Caco-2 (cell line): ENCODE measurements at regions not wholly inside any gene's neighbourhood (a gene's known extent, or its start where the extent isn't known, plus 50 kb on each side); places are given as distances from the start of the nearest gene placed in this dataset.

Experiments used
- BruUV-seq: library from RNA; stranded (reverse); fragments of 400-500 nt; replicated peaks from 2 replicates; lab custom pipeline; 2021; lab: Mats Ljungman, UMichigan
- CTCF ChIA-PET: fragments of 300-600 bp; sonication (Branson Sonifier 250); formaldehyde crosslinking; loops from one replicate; lab custom pipeline; 2022; ENCODE audit warnings: antibody characterized with exemption; lab: Charles Lee
- POLR2A ChIA-PET: fragments of 300-600 bp; sonication (Branson Sonifier 250); formaldehyde crosslinking; loops from one replicate; lab custom pipeline; 2022; ENCODE audit warnings: antibody characterized with exemption; lab: Charles Lee
- DNase-seq, 2 experiments: peaks; one replicate each; pipeline versions ENCODE4 v3.0.0 to v3.0.0-alpha.2; 2020 to 2022
- H3K27me3 ChIP-seq: replicated peaks from 2 replicates; pipeline ENCODE4 v1.6.0; 2011; ENCODE audit warnings: low read length; ENCODE audit not compliant: control insufficient read depth, insufficient read depth
- H3K36me3 ChIP-seq: 2 replicates; pipeline ENCODE4 v1.5.1; 2011; ENCODE audit warnings: low read length; ENCODE audit not compliant: control insufficient read depth, insufficient read depth
- H3K4me1 ChIP-seq: fragments of 250-450 bp; sonication (Bioruptor Pico); 2 replicates; pipeline ENCODE4 v1.5.1; 2020; ENCODE audit warnings: mild to moderate bottlenecking
- H3K4me3 ChIP-seq: 2 replicates; pipeline ENCODE4 v1.5.1; 2011; ENCODE audit warnings: low read depth, mild to moderate bottlenecking, control low read depth, low read length
- H3K9me3 ChIP-seq: fragments of 250-450 bp; sonication (Bioruptor Pico); 2 replicates; pipeline ENCODE4 v1.5.1; 2020; ENCODE audit warnings: mild to moderate bottlenecking, moderate library complexity
- H3K27ac Mint-ChIP-seq: one replicate; pipeline ENCODE4 v1.8.0; 2022; ENCODE audit warnings: mixed read lengths; ENCODE audit not compliant: unreplicated experiment
- H3K27me3 Mint-ChIP-seq: one replicate; pipeline ENCODE4 v1.8.0; 2022; ENCODE audit warnings: mixed read lengths; ENCODE audit not compliant: insufficient read depth, unreplicated experiment
- H3K36me3 Mint-ChIP-seq: one replicate; pipeline ENCODE4 v1.8.0; 2022; ENCODE audit warnings: mild to moderate bottlenecking, mixed read lengths; ENCODE audit not compliant: insufficient read depth, unreplicated experiment
- H3K4me1 Mint-ChIP-seq: one replicate; pipeline ENCODE4 v1.8.0; 2022; ENCODE audit warnings: low read depth, mixed read lengths; ENCODE audit not compliant: unreplicated experiment
- H3K4me3 Mint-ChIP-seq: one replicate; pipeline ENCODE4 v1.8.0; 2022; ENCODE audit warnings: mild to moderate bottlenecking, moderate library complexity, mixed read lengths; ENCODE audit not compliant: unreplicated experiment
- H3K9me3 Mint-ChIP-seq: one replicate; pipeline ENCODE4 v1.8.0; 2022; ENCODE audit warnings: mixed read lengths; ENCODE audit not compliant: unreplicated experiment
- CTCF ChIP-seq, 2 experiments: fragments of 200-600 bp in 1 of 2; IDR thresholded peaks; 1 replicate in 1 of 2; 2 replicates in 1 of 2; pipeline versions ENCODE4 v1.5.1 to v1.8.0; 2011 to 2022; ENCODE audit warnings: antibody characterized with exemption in 1 of 2, control low read depth in 1 of 2, inconsistent platforms in 1 of 2, low read depth in 1 of 2, low read length in 1 of 2, mild to moderate bottlenecking in 1 of 2, moderate library complexity in 1 of 2; ENCODE audit not compliant: insufficient read depth in 1 of 2, severe bottlenecking in 1 of 2, unreplicated experiment in 1 of 2
- intact Hi-C: fragments of 100-400 bp; cut with micrococcal nuclease; formaldehyde crosslinking; loops from one replicate; pipeline ENCODE4 v1.10.0; 2022; ENCODE audit not compliant: unreplicated experiment

GRCh38 chr18:22469926-22470247, 52.2 kb upstream of the CTAGE1 start:
- CTCF ChIA-PET = no interaction called here
- POLR2A ChIA-PET = no interaction called here
- Mint-ChIP-seq H3K4me3 (no peak overlapping the region), H3K9me3 (no peaks in the 10 kb centered on the region), H3K4me1 (peaks cover 47% of the 10 kb centered on the region), H3K27me3 (no peaks in the 10 kb centered on the region), H3K36me3 (peaks cover 17% of the 10 kb centered on the region), H3K27ac (no peak overlapping the region)
- Histone ChIP-seq H3K36me3 (no peaks in the 10 kb centered on the region), H3K9me3 (no peaks in the 10 kb centered on the region), H3K4me3 (no peak overlapping the region), H3K27me3 (no peaks in the 10 kb centered on the region), H3K4me1 (peaks cover 69% of the 10 kb centered on the region)
- no TSS peak for BruUV-seq
- TF ChIP-seq CTCF (IDR thresholded peaks at IDR 0.05; ENCODE audit: insufficient read depth in 1 of 2, low read depth in 1 of 2, low read length in 1 of 2, severe bottlenecking in 1 of 2, unreplicated experiment in 1 of 2) = no peak
- no peak for DNase-seq
- intact Hi-C loops = loop anchor here (10.0 kb wide), 1 partner anchor 475 kb away; no protein-coding TSS in a partner anchor

GRCh38 chr18:22470248-22471235, 52.8 kb upstream of the CTAGE1 start:
- DNase-seq = peak in 1 of 2 experiments; percentile 30
- Histone ChIP-seq H3K4me1 (peaks cover 63% of the 10 kb centered on the region), H3K36me3 (no peaks in the 10 kb centered on the region), H3K27me3 (no peaks in the 10 kb centered on the region), H3K4me3 (no peak overlapping the region), H3K9me3 (no peaks in the 10 kb centered on the region)
- intact Hi-C loops = loop anchor here (1.0 kb wide), 1 partner anchor 19 kb away; no protein-coding TSS in a partner anchor
- ChIA-PET CTCF (interaction anchor here (1.8 kb wide), 1 partner anchor 92 kb away, joined by 5 read pairs; no protein-coding TSS in a partner anchor), POLR2A (no interaction called here)
- Mint-ChIP-seq H3K27ac (no peak overlapping the region), H3K27me3 (no peaks in the 10 kb centered on the region), H3K4me3 (peak overlapping the region; percentile 40), H3K4me1 (peaks cover 41% of the 10 kb centered on the region), H3K9me3 (no peaks in the 10 kb centered on the region), H3K36me3 (peaks cover 17% of the 10 kb centered on the region)
- BruUV-seq = no TSS peak
- no peak for TF ChIP-seq CTCF (IDR thresholded peaks at IDR 0.05; ENCODE audit: insufficient read depth in 1 of 2, low read depth in 1 of 2, low read length in 1 of 2, severe bottlenecking in 1 of 2, unreplicated experiment in 1 of 2)

DNA sequence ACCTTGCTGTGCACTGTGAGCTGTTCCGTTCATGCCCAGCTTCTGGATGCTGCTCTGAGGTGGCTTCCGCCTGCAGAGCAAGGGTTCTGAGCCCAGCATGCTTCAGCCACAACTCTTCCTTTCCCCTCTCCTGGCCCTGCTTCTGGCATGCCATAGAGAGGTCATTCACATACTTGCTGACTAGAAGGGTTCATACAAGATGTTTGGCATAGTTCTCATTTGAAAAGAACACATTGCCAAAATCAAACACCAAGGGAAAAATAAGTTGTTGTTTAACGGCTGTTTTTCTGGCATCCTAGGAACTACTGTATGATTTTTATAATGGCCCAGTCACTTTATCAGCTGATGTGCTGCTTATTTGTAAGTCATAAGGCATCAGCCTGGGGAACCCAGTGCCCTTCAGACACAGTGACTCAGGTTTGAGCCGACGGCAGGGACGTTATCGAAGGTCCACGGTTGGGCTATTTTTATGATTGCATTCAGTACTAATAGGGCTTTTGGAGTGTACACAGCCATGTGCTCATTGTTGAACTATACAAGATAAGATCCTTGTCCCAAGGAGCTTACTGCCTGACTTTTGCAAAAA, 53.9 kb upstream of the CTAGE1 start:
- intact Hi-C loops = loop anchor here (1.0 kb wide), 1 partner anchor 18 kb away; no protein-coding TSS in a partner anchor

More for the DNA sequence above, 53.9 kb upstream of the CTAGE1 start:
- no peak overlapping the region for H3K4me3 Mint-ChIP-seq
- DNase-seq = peak; percentile 37 to 75
- H3K27me3 ChIP-seq = no peaks in the 10 kb centered on the region
- no peak overlapping the region for H3K4me3 ChIP-seq
- H3K36me3 Mint-ChIP-seq = peaks cover 8% of the 10 kb centered on the region
- no peaks in the 10 kb centered on the region for H3K27me3 Mint-ChIP-seq
- no peaks in the 10 kb centered on the region for H3K36me3 ChIP-seq
- H3K27ac Mint-ChIP-seq = no peak overlapping the region
- no peaks in the 10 kb centered on the region for H3K9me3 ChIP-seq
- no peak for TF ChIP-seq CTCF (IDR thresholded peaks at IDR 0.05; ENCODE audit: insufficient read depth in 1 of 2, low read depth in 1 of 2, low read length in 1 of 2, severe bottlenecking in 1 of 2, unreplicated experiment in 1 of 2)
- CTCF ChIA-PET = interaction anchor here (1.8 kb wide), 1 partner anchor 91 kb away, joined by 5 read pairs; no protein-coding TSS in a partner anchor
- H3K4me1 Mint-ChIP-seq = peaks cover 38% of the 10 kb centered on the region
- no peaks in the 10 kb centered on the region for H3K9me3 Mint-ChIP-seq
- BruUV-seq = no TSS peak
- H3K4me1 ChIP-seq = peaks cover 56% of the 10 kb centered on the region
- POLR2A ChIA-PET = no interaction called here
